H9 (cell line): ENCODE measurements at regions not wholly inside any gene's neighbourhood (a gene's known extent, or its start where the extent isn't known, plus 50 kb on each side); places are given as distances from the start of the nearest gene placed in this dataset.

ENCODE experiments used
- DNase-seq: peaks from one replicate; pipeline ENCODE4 v3.0.0-alpha.2; 2017
- H2AFZ ChIP-seq: one replicate; pipeline ENCODE4 v1.6.1; 2013; ENCODE audit warnings: mild to moderate bottlenecking, low read length, control low read depth, moderate library complexity
- H2AK5ac ChIP-seq: 2 replicates; pipeline ENCODE4 v1.6.1; 2013; ENCODE audit warnings: low read length, control low read depth, mixed read lengths; ENCODE audit not compliant: insufficient read length
- H2BK120ac ChIP-seq: one replicate; pipeline ENCODE4 v1.6.1; 2013; ENCODE audit warnings: low read depth, mild to moderate bottlenecking, low read length, control low read depth, inconsistent platforms; ENCODE audit not compliant: poor library complexity, severe bottlenecking
- H2BK12ac ChIP-seq: 2 replicates; pipeline ENCODE4 v1.6.1; 2013; ENCODE audit warnings: low read length, control low read depth, mixed read lengths, low read depth; ENCODE audit not compliant: insufficient read length
- H2BK15ac ChIP-seq: 2 replicates; pipeline ENCODE4 v1.6.1; 2013; ENCODE audit warnings: low read depth, low read length, control low read depth
- H2BK20ac ChIP-seq: one replicate; pipeline ENCODE4 v1.6.1; 2013; ENCODE audit warnings: low read depth, mild to moderate bottlenecking, low read length, control low read depth, inconsistent platforms; ENCODE audit not compliant: poor library complexity, severe bottlenecking
- H2BK5ac ChIP-seq: 2 replicates; pipeline ENCODE4 v1.6.1; 2013; ENCODE audit warnings: low read length, control low read depth, mixed read lengths; ENCODE audit not compliant: insufficient read length
- H3K14ac ChIP-seq: 2 replicates; pipeline ENCODE4 v1.6.1; 2013; ENCODE audit warnings: low read length, control low read depth; ENCODE audit not compliant: insufficient read depth
- H3K18ac ChIP-seq: 2 replicates; pipeline ENCODE4 v1.6.1; 2013; ENCODE audit warnings: low read depth, mild to moderate bottlenecking, mixed read lengths, low read length, control low read depth; ENCODE audit not compliant: insufficient read length
- H3K23ac ChIP-seq: 2 replicates; pipeline ENCODE4 v1.6.1; 2013; ENCODE audit warnings: low read length, control low read depth, mixed read lengths, low read depth; ENCODE audit not compliant: insufficient read length
- H3K23me2 ChIP-seq: 2 replicates; pipeline ENCODE4 v1.6.1; 2013; ENCODE audit warnings: low read depth, mild to moderate bottlenecking, mixed read lengths, low read length, control low read depth; ENCODE audit not compliant: insufficient read length, poor library complexity, severe bottlenecking
- H3K27ac ChIP-seq: 2 replicates; pipeline ENCODE4 v1.5.1; 2013; ENCODE audit warnings: low read length, control low read depth, mixed read lengths, low read depth; ENCODE audit not compliant: insufficient read length
- H3K27me3 ChIP-seq: 2 replicates; pipeline ENCODE4 v1.6.1; 2013; ENCODE audit warnings: low read length, control low read depth, inconsistent platforms; ENCODE audit not compliant: insufficient read depth
- H3K4ac ChIP-seq: 2 replicates; pipeline ENCODE4 v1.6.1; 2013; ENCODE audit warnings: low read depth, mild to moderate bottlenecking, control low read depth, inconsistent platforms, low read length, moderate library complexity
- H3K4me1 ChIP-seq: 2 replicates; pipeline ENCODE4 v1.6.1; 2013; ENCODE audit warnings: low read length, control low read depth, inconsistent platforms; ENCODE audit not compliant: insufficient read depth
- H3K4me2 ChIP-seq: 2 replicates; pipeline ENCODE4 v1.6.1; 2013; ENCODE audit warnings: low read length, control low read depth, mixed read lengths; ENCODE audit not compliant: insufficient read length, insufficient read depth
- H3K56ac ChIP-seq: 2 replicates; pipeline ENCODE4 v1.6.1; 2013; ENCODE audit warnings: low read depth, mild to moderate bottlenecking, mixed read lengths, low read length, control low read depth; ENCODE audit not compliant: insufficient read length
- H3K79me1 ChIP-seq: 2 replicates; pipeline ENCODE4 v1.6.1; 2013; ENCODE audit warnings: low read depth, mild to moderate bottlenecking, moderate library complexity, low read length, control low read depth, inconsistent platforms; ENCODE audit not compliant: insufficient read depth, poor library complexity, severe bottlenecking
- H3K79me2 ChIP-seq: 2 replicates; pipeline ENCODE4 v1.6.1; 2013; ENCODE audit warnings: low read length, control low read depth, inconsistent platforms; ENCODE audit not compliant: insufficient read depth
- H3K9ac ChIP-seq: 2 replicates; pipeline ENCODE4 v1.6.1; 2013; ENCODE audit warnings: low read length, control low read depth, mixed read lengths; ENCODE audit not compliant: insufficient read length; ENCODE audit errors: extremely low read depth
- H3K9me3 ChIP-seq: one replicate; pipeline ENCODE4 v1.6.1; 2013; ENCODE audit warnings: low read depth, low read length, inconsistent platforms; ENCODE audit not compliant: control insufficient read depth
- H3T11ph ChIP-seq: one replicate; pipeline ENCODE4 v1.6.1; 2013; ENCODE audit warnings: mild to moderate bottlenecking, low read length, control low read depth, inconsistent platforms
- H4K20me1 ChIP-seq: one replicate; pipeline ENCODE4 v1.6.1; 2013; ENCODE audit not compliant: control insufficient read depth, insufficient read length, insufficient read depth
- H4K5ac ChIP-seq: 2 replicates; pipeline ENCODE4 v1.6.1; 2013; ENCODE audit warnings: low read depth, mild to moderate bottlenecking, mixed read lengths, low read length, control low read depth; ENCODE audit not compliant: insufficient read length
- H4K8ac ChIP-seq: replicated peaks from 2 replicates; pipeline ENCODE4 v1.6.1; 2013; ENCODE audit warnings: low read length, control low read depth, mixed read lengths, low read depth; ENCODE audit not compliant: insufficient read length
- H4K91ac ChIP-seq: 2 replicates; pipeline ENCODE4 v1.6.1; 2013; ENCODE audit warnings: low read depth, mild to moderate bottlenecking, moderate library complexity, mixed read lengths, low read length, control low read depth; ENCODE audit not compliant: insufficient read length
- H3K27ac Mint-ChIP-seq, 3 experiments: 2 replicates in 2 of 3; 3 replicates in 1 of 3; pipeline ENCODE4 v1.8.0; 2020 to 2021; ENCODE audit warnings: mixed read lengths in 3 of 3, mild to moderate bottlenecking in 1 of 3, moderate library complexity in 1 of 3
- H3K27me3 Mint-ChIP-seq: 2 replicates; pipeline ENCODE4 v1.8.0; 2021; ENCODE audit warnings: low read depth, mild to moderate bottlenecking, moderate library complexity, mixed read lengths
- H3K36me3 Mint-ChIP-seq, 3 experiments: 2 replicates in 2 of 3; 3 replicates in 1 of 3; pipeline ENCODE4 v1.8.0; 2020 to 2021; ENCODE audit warnings: low read depth in 3 of 3, mixed read lengths in 3 of 3; ENCODE audit not compliant: insufficient read depth in 1 of 3
- H3K4me1 Mint-ChIP-seq, 2 experiments: 2 replicates each; pipeline ENCODE4 v1.8.0; 2020; ENCODE audit warnings: mixed read lengths in 2 of 2
- H3K4me3 Mint-ChIP-seq, 2 experiments: 2 replicates in 1 of 2; 3 replicates in 1 of 2; pipeline ENCODE4 v1.8.0; 2020 to 2021; ENCODE audit warnings: mild to moderate bottlenecking in 2 of 2, mixed read lengths in 2 of 2, moderate library complexity in 1 of 2
- H3K9me3 Mint-ChIP-seq, 2 experiments: 2 replicates in 1 of 2; 3 replicates in 1 of 2; pipeline ENCODE4 v1.8.0; 2020; ENCODE audit warnings: mild to moderate bottlenecking in 2 of 2, mixed read lengths in 2 of 2, moderate library complexity in 1 of 2
- WGBS: extraction: QIAGEN DNeasy Blood & Tissue Kit; methylation state at CpG from one replicate; pipeline ENCODE4 v1.1.7; 2013; ENCODE audit warnings: missing lambda C conversion rate, low lambda C conversion rate, mixed read lengths; ENCODE audit not compliant: insufficient read length; ENCODE audit errors: extremely low coverage; 5-methylcytosine and 5-hydroxymethylcytosine counted together
- TF ChIP-seq, protein P1 (sequence below): fragments of 200-600 bp; sonication (generic); conservative IDR thresholded peaks from 3 replicates; pipeline ENCODE4 v1.8.0; 2021; ENCODE audit warnings: antibody characterized with exemption, mild to moderate bottlenecking

DNA sequence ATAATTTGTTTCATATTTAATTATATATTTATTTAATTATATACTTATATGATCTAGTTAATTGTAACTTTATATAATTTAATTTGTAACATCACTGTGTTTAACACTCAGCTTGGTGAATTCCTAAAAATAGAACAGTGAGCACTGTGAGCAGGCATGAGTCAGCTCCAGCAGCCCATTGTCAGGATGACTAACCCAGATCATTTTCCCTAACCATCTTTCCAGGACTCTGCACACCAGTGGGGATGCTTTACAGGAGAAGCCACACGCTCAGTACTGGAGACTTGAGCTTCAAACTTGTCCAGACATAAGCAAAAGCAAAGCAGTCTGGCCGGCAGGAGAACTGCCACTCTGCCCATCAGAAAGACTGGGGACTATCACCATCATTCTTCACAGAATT lies 446.2 kb upstream of the TRPC7 start:
- Histone ChIP-seq H3K4me1 (no peaks in the 10 kb centered on the region), H3T11ph (no peak overlapping the region)

More for the DNA sequence above, 446.2 kb upstream of the TRPC7 start:
- H3K4ac ChIP-seq, result no peak overlapping the region
- no peak overlapping the region for H2BK15ac ChIP-seq
- H3K9ac ChIP-seq, result no peak overlapping the region
- no peak overlapping the region for H3K14ac ChIP-seq
- no peak overlapping the region for H3K27ac ChIP-seq
- TF ChIP-seq, protein P1, sequence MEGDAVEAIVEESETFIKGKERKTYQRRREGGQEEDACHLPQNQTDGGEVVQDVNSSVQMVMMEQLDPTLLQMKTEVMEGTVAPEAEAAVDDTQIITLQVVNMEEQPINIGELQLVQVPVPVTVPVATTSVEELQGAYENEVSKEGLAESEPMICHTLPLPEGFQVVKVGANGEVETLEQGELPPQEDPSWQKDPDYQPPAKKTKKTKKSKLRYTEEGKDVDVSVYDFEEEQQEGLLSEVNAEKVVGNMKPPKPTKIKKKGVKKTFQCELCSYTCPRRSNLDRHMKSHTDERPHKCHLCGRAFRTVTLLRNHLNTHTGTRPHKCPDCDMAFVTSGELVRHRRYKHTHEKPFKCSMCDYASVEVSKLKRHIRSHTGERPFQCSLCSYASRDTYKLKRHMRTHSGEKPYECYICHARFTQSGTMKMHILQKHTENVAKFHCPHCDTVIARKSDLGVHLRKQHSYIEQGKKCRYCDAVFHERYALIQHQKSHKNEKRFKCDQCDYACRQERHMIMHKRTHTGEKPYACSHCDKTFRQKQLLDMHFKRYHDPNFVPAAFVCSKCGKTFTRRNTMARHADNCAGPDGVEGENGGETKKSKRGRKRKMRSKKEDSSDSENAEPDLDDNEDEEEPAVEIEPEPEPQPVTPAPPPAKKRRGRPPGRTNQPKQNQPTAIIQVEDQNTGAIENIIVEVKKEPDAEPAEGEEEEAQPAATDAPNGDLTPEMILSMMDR, result no peak
- H3K9me3 Mint-ChIP-seq, result peaks cover 0 to 4% of the 10 kb centered on the region in 2 experiments; a peak in 1 of 5 replicates
- no peak overlapping the region for H3K4me3 Mint-ChIP-seq
- no peaks in the 10 kb centered on the region for H4K20me1 ChIP-seq
- H4K91ac ChIP-seq, result no peak overlapping the region
- no CpG with 5 or more reads among the region's 2 CpGs for WGBS
- no peak overlapping the region for H4K8ac ChIP-seq
- DNase-seq, result no peak
- H2BK12ac ChIP-seq, result no peak overlapping the region
- H3K4me1 Mint-ChIP-seq, result no peaks in the 10 kb centered on the region
- 0 out of 7 replicates have a peak, but pooled peaks cover 0 to 3% (median 0%) of the 10 kb centered on the region in 3 experiments for H3K36me3 Mint-ChIP-seq
- H3K18ac ChIP-seq, result no peak overlapping the region
- no peak overlapping the region for H2BK5ac ChIP-seq
- H3K27me3 ChIP-seq, result no peaks in the 10 kb centered on the region
- H3K79me2 ChIP-seq, result no peaks in the 10 kb centered on the region
- H3K4me2 ChIP-seq, result no peak overlapping the region
- H3K27ac Mint-ChIP-seq, result no peak overlapping the region
- no peak overlapping the region for H2AFZ ChIP-seq
- H2BK120ac ChIP-seq, result no peak overlapping the region
- H3K9me3 ChIP-seq, result no peaks in the 10 kb centered on the region
- no peak overlapping the region for H2AK5ac ChIP-seq
- H3K79me1 ChIP-seq, result no peaks in the 10 kb centered on the region
- no peak overlapping the region for H3K56ac ChIP-seq
- H3K27me3 Mint-ChIP-seq, result no peaks in the 10 kb centered on the region
- H3K23ac ChIP-seq, result no peak overlapping the region
- no peak overlapping the region for H2BK20ac ChIP-seq
- no peaks in the 10 kb centered on the region for H3K23me2 ChIP-seq
- no peak overlapping the region for H4K5ac ChIP-seq
